DMS114 treated with DMSO at 0.1 percent for 48 hours (cell line): ENCODE measurements at regions not wholly inside any gene's neighbourhood (a gene's known extent, or its start where the extent isn't known, plus 50 kb on each side); places are given as distances from the start of the nearest gene placed in this dataset.

Source experiments
- DNase-seq: peaks from one replicate; lab custom pipeline; 2025; ENCODE audit not compliant: unreplicated experiment; lab: John Stamatoyannopoulos, UW

- DNase-seq = no peak
Measured at GRCh38 chr13:112244061-112244460, 132.1 kb upstream of the SPACA7 start.

- DNase-seq = no peak
Measured at GRCh38 chr13:112244495-112245177, 131.5 kb upstream of the SPACA7 start.

- no peak for DNase-seq
Measured at GRCh38 chr13:112245179-112245724, 130.9 kb upstream of the SPACA7 start.

GRCh38 chr13:112245989-112246388 is 130.2 kb upstream of the SPACA7 start:
- no peak for DNase-seq

- no peak for DNase-seq
Measured at GRCh38 chr13:112246731-112247470, 129.3 kb upstream of the SPACA7 start.

- no peak for DNase-seq
Measured at GRCh38 chr13:112247471-112248405, 128.4 kb upstream of the SPACA7 start.

GRCh38 chr13:112248406-112248760 is 127.8 kb upstream of the SPACA7 start:
- no peak for DNase-seq

GRCh38 chr13:112248862-112249592 is 127.1 kb upstream of the SPACA7 start:
- no peak for DNase-seq

GRCh38 chr13:112249644-112250610 is 126.2 kb upstream of the SPACA7 start:
- no peak for DNase-seq

- no peak for DNase-seq
Measured at GRCh38 chr13:112250788-112251445, 125.2 kb upstream of the SPACA7 start.

- no peak for DNase-seq
Measured at GRCh38 chr13:112251930-112252585, 124.1 kb upstream of the SPACA7 start.

GRCh38 chr13:112252804-112253590 is 123.2 kb upstream of the SPACA7 start:
- DNase-seq = no peak

GRCh38 chr13:112253631-112254030 is 122.5 kb upstream of the SPACA7 start:
- DNase-seq = no peak

- no peak for DNase-seq
Measured at GRCh38 chr13:112254061-112254818, 121.9 kb upstream of the SPACA7 start.

- DNase-seq = no peak
Measured at GRCh38 chr13:112254900-112255299, 121.3 kb upstream of the SPACA7 start.

- DNase-seq = no peak
Measured at GRCh38 chr13:112255550-112256120, 120.5 kb upstream of the SPACA7 start.
